ENCODE measurements at regions not wholly inside any gene's neighbourhood (a gene's known extent, or its start where the extent isn't known, plus 50 kb on each side); places are given as distances from the start of the nearest gene placed in this dataset.
"Not testable (repeated sequence)": the region's sequence is repeated elsewhere in the genome, so short reads cannot be mapped to it uniquely, and the experiment has no call there.

DNA sequence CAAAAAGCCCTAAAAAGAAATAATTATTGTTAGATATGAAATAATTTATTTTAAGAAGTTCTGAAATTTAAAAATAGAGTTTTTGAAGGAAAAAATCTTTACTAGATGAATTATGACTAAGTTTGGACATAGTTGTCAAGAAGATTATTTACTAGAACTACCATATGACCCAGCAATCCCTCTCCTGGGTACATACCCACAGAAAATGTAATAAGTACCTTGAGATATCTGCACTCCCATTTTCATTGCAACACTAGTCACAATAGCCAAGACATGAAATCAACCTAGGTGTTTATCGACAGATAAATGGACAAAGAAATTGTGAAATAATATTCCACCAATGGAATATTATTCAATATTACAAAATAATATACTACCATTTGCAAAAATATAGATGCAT is 109.9 kb downstream of the PDHA2 start:
- no peak overlapping the region for H3K4me3 ChIP-seq (ENCODE audit: low read length in 2 of 2)
- DNase-seq = no peak
- H3K36me3 ChIP-seq (ENCODE audit: insufficient read depth, low read length) = no peaks in the 10 kb centered on the region
- POLR2A ChIA-PET (ENCODE audit: partially characterized antibody) = no interaction called here
- intact Hi-C loops (cut with micrococcal nuclease) = no loop called here
- H3K4me1 Mint-ChIP-seq = peaks cover 0 to 2% (median 0%) of the 10 kb centered on the region in 4 donors
- no peak overlapping the region for H3K27ac Mint-ChIP-seq
- peaks cover 0 to 13% (median 5%) of the 10 kb centered on the region in 8 donors for H3K9me3 Mint-ChIP-seq
- no peaks in the 10 kb centered on the region for H3K9me3 ChIP-seq (ENCODE audit: control insufficient read depth in 1 of 2, low read length in 2 of 2)
- no peak overlapping the region for H3K4me3 Mint-ChIP-seq
- no peaks in the 10 kb centered on the region for H3K27me3 ChIP-seq (ENCODE audit: insufficient read depth, low read length)
- CTCF ChIA-PET (ENCODE audit: partially characterized antibody) = no interaction called here
- H3K36me3 Mint-ChIP-seq = no peaks in the 10 kb centered on the region
- H3K27ac ChIP-seq (ENCODE audit: low read depth, low read length) = no peak overlapping the region
- H3K4me1 ChIP-seq (ENCODE audit: insufficient read depth, low read length) = no peaks in the 10 kb centered on the region
- no peaks in the 10 kb centered on the region for H3K27me3 Mint-ChIP-seq

DNA sequence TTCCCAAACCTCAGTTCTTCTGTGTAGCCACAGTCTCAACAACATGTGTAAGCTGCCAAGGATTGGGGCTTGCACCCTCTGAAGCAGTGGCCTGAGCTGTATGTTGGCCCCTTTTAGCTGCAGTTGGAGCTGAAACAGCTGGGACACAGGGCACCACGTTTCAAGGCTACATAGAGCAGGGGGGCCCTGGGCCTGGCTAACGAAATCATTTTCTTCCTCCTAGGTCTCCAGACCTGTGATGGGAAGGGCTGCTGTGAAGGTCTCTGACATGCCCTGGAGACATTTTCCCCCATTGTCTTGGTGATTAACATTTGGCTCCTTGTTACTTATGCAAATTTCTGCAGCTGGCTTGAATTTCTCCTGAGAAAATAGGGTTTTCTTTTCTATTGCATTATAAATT is 112.6 kb downstream of the PDHA2 start:
- H3K27ac ChIP-seq (ENCODE audit: low read depth, low read length); H3K4me1 ChIP-seq (ENCODE audit: insufficient read depth, low read length); H3K36me3 ChIP-seq (ENCODE audit: insufficient read depth, low read length); H3K36me3 Mint-ChIP-seq; H3K27ac Mint-ChIP-seq; POLR2A ChIA-PET (ENCODE audit: partially characterized antibody); H3K4me1 Mint-ChIP-seq; H3K4me3 Mint-ChIP-seq; DNase-seq; H3K27me3 ChIP-seq (ENCODE audit: insufficient read depth, low read length); H3K4me3 ChIP-seq (ENCODE audit: low read length in 2 of 2); H3K27me3 Mint-ChIP-seq; intact Hi-C loops (cut with micrococcal nuclease); CTCF ChIA-PET (ENCODE audit: partially characterized antibody); H3K9me3 ChIP-seq (ENCODE audit: control insufficient read depth in 1 of 2, low read length in 2 of 2): not testable (repeated sequence)
- peaks cover 0 to 13% (median 4%) of the 10 kb centered on the region in 8 donors for H3K9me3 Mint-ChIP-seq

DNA sequence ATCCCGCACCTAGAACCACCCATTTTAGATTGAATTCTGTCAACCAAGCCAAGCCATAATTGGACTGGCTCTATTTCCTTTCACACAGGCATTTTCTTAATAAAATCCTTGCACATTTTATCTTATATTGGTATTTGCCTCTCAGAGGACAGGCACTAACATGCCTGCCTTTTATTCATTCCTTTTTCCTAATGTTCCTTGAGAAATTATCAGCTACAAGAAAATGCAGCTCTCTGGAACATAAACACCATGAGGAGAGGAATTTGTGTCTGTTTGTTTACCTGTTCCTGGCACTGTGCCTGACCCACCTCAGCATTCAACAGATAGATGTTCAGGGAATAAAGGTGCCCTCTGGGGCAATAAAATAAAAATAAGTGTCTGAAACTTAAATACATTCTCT is 116.2 kb downstream of the PDHA2 start:
- Mint-ChIP-seq H3K4me1 (no peaks in the 10 kb centered on the region), H3K27me3 (no peaks in the 10 kb centered on the region), H3K4me3 (no peak overlapping the region), H3K9me3 (peaks cover 0 to 9% (median 4%) of the 10 kb centered on the region in 8 donors), H3K36me3 (no peaks in the 10 kb centered on the region), H3K27ac (no peak overlapping the region)
- ChIA-PET POLR2A (ENCODE audit: partially characterized antibody) (no interaction called here), CTCF (ENCODE audit: partially characterized antibody) (no interaction called here)
- no peaks in the 10 kb centered on the region for H3K4me1 ChIP-seq (ENCODE audit: insufficient read depth, low read length)
- intact Hi-C loops (cut with micrococcal nuclease) = no loop called here
- H3K36me3 ChIP-seq (ENCODE audit: insufficient read depth, low read length) = no peaks in the 10 kb centered on the region
- no peaks in the 10 kb centered on the region for H3K9me3 ChIP-seq (ENCODE audit: control insufficient read depth in 1 of 2, low read length in 2 of 2)
- no peak overlapping the region for H3K27ac ChIP-seq (ENCODE audit: low read depth, low read length)
- H3K27me3 ChIP-seq (ENCODE audit: insufficient read depth, low read length) = no peaks in the 10 kb centered on the region
- H3K4me3 ChIP-seq (ENCODE audit: low read length in 2 of 2) = no peak overlapping the region
- DNase-seq = no peak

DNA sequence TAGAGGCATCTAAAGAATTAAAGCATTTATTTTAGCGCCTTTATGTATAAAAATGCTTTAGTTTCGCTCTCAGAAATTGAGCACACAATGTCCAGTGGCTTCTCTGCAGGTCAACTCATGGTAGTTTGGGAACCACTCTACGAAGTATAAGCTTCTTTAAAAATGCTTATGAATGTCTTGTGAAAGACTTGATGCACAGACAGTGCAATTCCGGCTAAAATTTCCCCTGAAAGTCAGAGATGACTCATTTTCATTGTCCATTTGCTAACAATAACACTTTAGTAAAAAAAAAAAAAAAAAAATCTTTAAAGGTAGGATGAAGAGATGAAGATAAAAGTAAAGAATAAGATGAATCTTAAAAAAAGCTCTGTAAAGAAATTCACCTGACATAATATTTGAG is 117.2 kb downstream of the PDHA2 start:
- Mint-ChIP-seq H3K4me1 (no peaks in the 10 kb centered on the region), H3K27ac (no peak overlapping the region), H3K4me3 (no peak overlapping the region), H3K27me3 (no peaks in the 10 kb centered on the region), H3K36me3 (no peaks in the 10 kb centered on the region), H3K9me3 (peaks cover 0 to 9% (median 4%) of the 10 kb centered on the region in 8 donors)
- H3K27ac ChIP-seq (ENCODE audit: low read depth, low read length) = no peak overlapping the region
- intact Hi-C loops (cut with micrococcal nuclease) = no loop called here
- ChIA-PET POLR2A (ENCODE audit: partially characterized antibody) (no interaction called here), CTCF (ENCODE audit: partially characterized antibody) (no interaction called here)
- DNase-seq = no peak
- H3K4me1 ChIP-seq (ENCODE audit: insufficient read depth, low read length) = no peaks in the 10 kb centered on the region
- no peaks in the 10 kb centered on the region for H3K27me3 ChIP-seq (ENCODE audit: insufficient read depth, low read length)
- H3K4me3 ChIP-seq (ENCODE audit: low read length in 2 of 2) = no peak overlapping the region
- H3K36me3 ChIP-seq (ENCODE audit: insufficient read depth, low read length) = no peaks in the 10 kb centered on the region
- H3K9me3 ChIP-seq (ENCODE audit: control insufficient read depth in 1 of 2, low read length in 2 of 2) = no peaks in the 10 kb centered on the region

DNA sequence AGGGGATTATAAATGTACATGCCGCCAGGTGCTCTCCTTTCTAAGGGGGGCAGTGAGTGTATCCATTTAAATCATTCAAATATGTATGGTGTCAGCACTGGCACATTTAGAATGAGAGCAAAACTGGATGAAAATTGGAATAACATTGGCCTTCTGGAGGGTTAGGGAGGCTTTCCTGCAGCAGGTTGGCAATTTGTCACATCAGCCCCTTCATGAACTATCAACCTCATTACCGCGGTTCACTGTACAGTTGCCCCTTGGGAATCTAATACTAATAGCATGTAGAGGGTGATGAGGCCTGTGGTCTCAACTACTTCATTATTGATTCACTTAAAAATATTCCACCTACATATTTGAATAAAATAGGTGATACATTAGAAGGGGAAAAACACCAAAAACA is 117.9 kb downstream of the PDHA2 start:
- POLR2A ChIA-PET (ENCODE audit: partially characterized antibody) = no interaction called here
- no peak overlapping the region for H3K4me3 Mint-ChIP-seq

DNA sequence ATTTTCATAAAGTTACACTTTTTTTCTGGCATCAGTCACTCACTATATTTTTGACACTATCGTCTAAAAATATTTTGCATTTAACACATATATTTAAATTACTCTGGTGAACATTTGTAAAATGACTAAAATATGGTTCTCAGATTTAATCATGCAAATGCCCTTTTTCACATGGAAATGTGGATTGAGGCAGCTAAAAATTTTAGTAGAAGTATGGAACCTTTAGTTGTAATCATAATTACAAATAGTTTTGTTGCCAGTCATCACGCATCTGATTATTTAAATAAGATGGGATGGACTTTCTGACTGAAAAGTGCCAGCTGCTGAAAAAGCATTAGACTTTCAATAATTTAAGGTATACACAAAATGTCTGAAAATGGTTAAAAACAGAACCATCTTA is 119.3 kb downstream of the PDHA2 start:
- Histone ChIP-seq H3K4me3 (ENCODE audit: low read length in 2 of 2) (no peak overlapping the region), H3K36me3 (ENCODE audit: insufficient read depth, low read length) (no peaks in the 10 kb centered on the region), H3K27me3 (ENCODE audit: insufficient read depth, low read length) (no peaks in the 10 kb centered on the region), H3K4me1 (ENCODE audit: insufficient read depth, low read length) (no peaks in the 10 kb centered on the region), H3K27ac (ENCODE audit: low read depth, low read length) (no peak overlapping the region), H3K9me3 (ENCODE audit: control insufficient read depth in 1 of 2, low read length in 2 of 2) (no peaks in the 10 kb centered on the region)
- H3K27me3 Mint-ChIP-seq = no peaks in the 10 kb centered on the region
- no peak for DNase-seq
- intact Hi-C loops (cut with micrococcal nuclease) = no loop called here
- H3K4me1 Mint-ChIP-seq = no peaks in the 10 kb centered on the region
- H3K36me3 Mint-ChIP-seq = no peaks in the 10 kb centered on the region
- POLR2A ChIA-PET (ENCODE audit: partially characterized antibody) = no interaction called here
- H3K9me3 Mint-ChIP-seq = peaks cover 0 to 6% (median under 1%) of the 10 kb centered on the region in 8 donors
- CTCF ChIA-PET (ENCODE audit: partially characterized antibody) = no interaction called here
- no peak overlapping the region for H3K4me3 Mint-ChIP-seq
- no peak overlapping the region for H3K27ac Mint-ChIP-seq

More for the DNA sequence above, 117.9 kb downstream of the PDHA2 start:
- Mint-ChIP-seq H3K27ac (no peak overlapping the region), H3K36me3 (no peaks in the 10 kb centered on the region), H3K4me1 (no peaks in the 10 kb centered on the region), H3K27me3 (no peaks in the 10 kb centered on the region), H3K9me3 (peaks cover 0 to 6% (median 4%) of the 10 kb centered on the region in 8 donors)
- Histone ChIP-seq H3K4me1 (ENCODE audit: insufficient read depth, low read length) (no peaks in the 10 kb centered on the region), H3K9me3 (ENCODE audit: control insufficient read depth in 1 of 2, low read length in 2 of 2) (no peaks in the 10 kb centered on the region), H3K27me3 (ENCODE audit: insufficient read depth, low read length) (no peaks in the 10 kb centered on the region), H3K27ac (ENCODE audit: low read depth, low read length) (no peak overlapping the region), H3K4me3 (ENCODE audit: low read length in 2 of 2) (no peak overlapping the region), H3K36me3 (ENCODE audit: insufficient read depth, low read length) (no peaks in the 10 kb centered on the region)
- DNase-seq = no peak
- intact Hi-C loops (cut with micrococcal nuclease) = no loop called here
- CTCF ChIA-PET (ENCODE audit: partially characterized antibody) = no interaction called here

DNA sequence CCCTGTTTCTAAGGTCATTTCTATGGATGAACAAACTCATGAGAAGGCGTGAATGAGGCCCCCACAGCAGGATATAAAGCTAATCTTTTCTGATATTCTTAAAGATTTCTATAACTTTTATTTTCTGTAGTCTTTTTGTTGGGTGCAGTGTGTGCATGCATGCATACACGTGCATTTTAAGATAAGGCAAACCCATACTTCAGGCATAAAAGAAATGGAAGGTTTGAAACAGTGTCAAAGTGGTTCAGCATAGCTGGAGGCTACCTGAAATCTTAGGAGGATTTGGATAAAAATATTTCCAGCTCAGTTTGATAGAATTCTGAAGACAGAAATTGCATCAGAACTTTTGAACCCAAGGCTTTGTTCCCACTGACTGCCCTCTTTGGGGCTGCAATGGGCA is 119.7 kb downstream of the PDHA2 start:
- DNase-seq = no peak
- Mint-ChIP-seq H3K27ac (no peak overlapping the region), H3K4me1 (no peaks in the 10 kb centered on the region), H3K27me3 (no peaks in the 10 kb centered on the region), H3K36me3 (no peaks in the 10 kb centered on the region), H3K9me3 (peaks cover 0 to 7% (median 0%) of the 10 kb centered on the region in 8 donors), H3K4me3 (no peak overlapping the region)
- POLR2A ChIA-PET (ENCODE audit: partially characterized antibody) = no interaction called here
- no peaks in the 10 kb centered on the region for H3K27me3 ChIP-seq (ENCODE audit: insufficient read depth, low read length)
- no peaks in the 10 kb centered on the region for H3K36me3 ChIP-seq (ENCODE audit: insufficient read depth, low read length)
- H3K9me3 ChIP-seq (ENCODE audit: control insufficient read depth in 1 of 2, low read length in 2 of 2) = no peaks in the 10 kb centered on the region
- CTCF ChIA-PET (ENCODE audit: partially characterized antibody) = no interaction called here
- H3K27ac ChIP-seq (ENCODE audit: low read depth, low read length) = no peak overlapping the region
- intact Hi-C loops (cut with micrococcal nuclease) = no loop called here
- H3K4me3 ChIP-seq (ENCODE audit: low read length in 2 of 2) = no peak overlapping the region
- H3K4me1 ChIP-seq (ENCODE audit: insufficient read depth, low read length) = no peaks in the 10 kb centered on the region

DNA sequence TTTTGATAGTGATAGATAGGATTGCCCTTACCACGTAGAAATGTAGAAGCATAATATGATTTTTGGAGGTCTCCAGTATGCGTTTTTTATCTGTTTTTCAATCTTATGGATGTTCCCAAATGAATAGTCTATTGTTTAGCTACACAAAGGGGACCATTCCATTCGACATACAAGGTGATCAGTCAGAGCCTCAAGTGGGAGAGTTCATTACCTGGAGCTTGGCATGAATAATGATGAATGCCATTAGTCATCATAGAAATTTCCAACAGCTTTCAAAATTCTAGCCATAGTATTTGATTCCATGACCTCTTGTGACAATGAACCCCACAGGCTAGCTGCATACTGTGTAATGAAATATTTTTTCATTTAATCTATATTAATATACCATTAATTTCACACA is 123.6 kb downstream of the PDHA2 start:
- no peak overlapping the region for H3K4me3 Mint-ChIP-seq
- CTCF ChIA-PET (ENCODE audit: partially characterized antibody) = no interaction called here

More for the DNA sequence above, 123.6 kb downstream of the PDHA2 start:
- H3K4me1 Mint-ChIP-seq = no peaks in the 10 kb centered on the region
- POLR2A ChIA-PET (ENCODE audit: partially characterized antibody) = no interaction called here
- Histone ChIP-seq H3K27me3 (ENCODE audit: insufficient read depth, low read length) (no peaks in the 10 kb centered on the region), H3K4me1 (ENCODE audit: insufficient read depth, low read length) (no peaks in the 10 kb centered on the region), H3K27ac (ENCODE audit: low read depth, low read length) (no peak overlapping the region), H3K9me3 (ENCODE audit: control insufficient read depth in 1 of 2, low read length in 2 of 2) (no peaks in the 10 kb centered on the region), H3K36me3 (ENCODE audit: insufficient read depth, low read length) (no peaks in the 10 kb centered on the region), H3K4me3 (ENCODE audit: low read length in 2 of 2) (no peak overlapping the region)
- DNase-seq = no peak
- intact Hi-C loops (cut with micrococcal nuclease) = no loop called here
- H3K27ac Mint-ChIP-seq = no peak overlapping the region
- H3K36me3 Mint-ChIP-seq = no peaks in the 10 kb centered on the region
- peaks cover 0 to 3% (median 0%) of the 10 kb centered on the region in 8 donors for H3K9me3 Mint-ChIP-seq
- H3K27me3 Mint-ChIP-seq = no peaks in the 10 kb centered on the region

Data from CD4-positive, alpha-beta memory T cell (primary cell).